Fibroblast of mammary gland (primary cell): ENCODE measurements at regions not wholly inside any gene's neighbourhood (a gene's known extent, or its start where the extent isn't known, plus 50 kb on each side); places are given as distances from the start of the nearest gene placed in this dataset.

Source experiments
- DNase-seq: peaks from one replicate; pipeline ENCODE4 v3.0.0-alpha.2; 2010; ENCODE audit warnings: low read depth
- H3K4me3 ChIP-seq: 2 replicates; pipeline ENCODE4 v1.5.1; 2011; ENCODE audit warnings: low read depth, mild to moderate bottlenecking, low read length, moderate library complexity; ENCODE audit not compliant: control insufficient read depth
- CTCF ChIP-seq: conservative IDR thresholded peaks from 2 replicates; pipeline ENCODE4 v1.5.1; 2011; ENCODE audit warnings: low read depth, low read length, inconsistent platforms; ENCODE audit not compliant: control insufficient read depth, insufficient read depth

- no peak overlapping the region for H3K4me3 ChIP-seq
- TF ChIP-seq CTCF, result no peak
- peak; percentile 26 for DNase-seq
Measured at GRCh38 chr19:27796073-27796472, 1416.9 kb downstream of the UQCRFS1 start.

GRCh38 chr19:27795369-27795768 is 1417.6 kb downstream of the UQCRFS1 start:
- no peak for DNase-seq
- no peak for TF ChIP-seq CTCF
- H3K4me3 ChIP-seq, result no peak overlapping the region

GRCh38 chr19:27794494-27795042 is 1418.4 kb downstream of the UQCRFS1 start:
- peak overlapping the region; percentile 97 for H3K4me3 ChIP-seq
- no peak for TF ChIP-seq CTCF
- peak; percentile 37 for DNase-seq

GRCh38 chr19:27793644-27794493 is 1419.1 kb downstream of the UQCRFS1 start:
- peak; percentile 93 for DNase-seq
- peak overlapping the region; percentile 97 for H3K4me3 ChIP-seq
- no peak for TF ChIP-seq CTCF

GRCh38 chr19:27793128-27793643 is 1419.8 kb downstream of the UQCRFS1 start:
- peak overlapping the region; percentile 97 for H3K4me3 ChIP-seq
- peak; percentile 78 for DNase-seq

GRCh38 chr19:27792576-27793127 is 1420.3 kb downstream of the UQCRFS1 start:
- H3K4me3 ChIP-seq, result peak overlapping the region; percentile 97
- DNase-seq, result no peak
- no peak for TF ChIP-seq CTCF

More at GRCh38 chr19:27793128-27793643, 1419.8 kb downstream of the UQCRFS1 start:
- no peak for TF ChIP-seq CTCF
